K562 (cell line): ENCODE measurements at regions not wholly inside any gene's neighbourhood (a gene's known extent, or its start where the extent isn't known, plus 50 kb on each side); places are given as distances from the start of the nearest gene placed in this dataset.

Experiments
- ATAC-seq: fragments of 200-7000 bp; cut with Tn5 transposase; 3 replicates; pipeline ENCODE4 v1.9.1; 2020; ENCODE audit warnings: moderate library complexity
- BruUV-seq: library from RNA; stranded (reverse); fragments of 400-500 nt; replicated peaks from 2 replicates; lab custom pipeline; 2021; lab: Mats Ljungman, UMichigan
- CTCF ChIA-PET: fragments of 300-600 bp; formaldehyde crosslinking; extraction: SDS; loops from one replicate; lab custom pipeline; 2021; ENCODE audit warnings: low intra/inter-chr PET ratio; lab: Yijun Ruan, JAX
- POLR2A ChIA-PET: fragments of 300-600, 350-650 bp; sonication (Branson Sonifier 250); formaldehyde crosslinking; extraction: SDS; loops from one replicate; lab custom pipeline; 2021; ENCODE audit warnings: antibody characterized with exemption, inconsistent platforms; lab: Yijun Ruan, JAX
- DNase-seq, 4 experiments: peaks; one replicate each; pipeline versions ENCODE4 v3.0.0 to v3.0.0-alpha.2; 2011 to 2018; ENCODE audit warnings: low spot score in 3 of 4, mixed read lengths in 3 of 4; ENCODE audit errors: extremely low read depth in 1 of 4
- FAIRE-seq: peaks from 2 replicates; lab custom pipeline; 2011; peaks lifted over from hg19 to GRCh38; lab: Jason Lieb, UNC
- H2AFZ ChIP-seq: 2 replicates; pipeline ENCODE4 v1.6.0; 2011; ENCODE audit warnings: low read depth, low read length, control low read depth, inconsistent platforms
- H3K27ac ChIP-seq: fragments of 200-600 bp; 3 replicates; pipeline ENCODE4 v1.8.0; 2011; ENCODE audit warnings: low read depth, mild to moderate bottlenecking, control low read depth, inconsistent platforms, low read length, moderate library complexity, mixed read lengths; ENCODE audit errors: extremely low read depth
- H3K27me3 ChIP-seq, 2 experiments: fragments of 300-600 bp in 1 of 2; 2 replicates in 1 of 2; 3 replicates in 1 of 2; pipeline versions ENCODE4 v1.6.0 to v1.8.0; 2011; ENCODE audit warnings: inconsistent platforms in 2 of 2, low read length in 2 of 2, mild to moderate bottlenecking in 1 of 2, mixed read lengths in 1 of 2, moderate library complexity in 1 of 2; ENCODE audit not compliant: control insufficient read depth in 2 of 2, insufficient read depth in 2 of 2
- H3K36me3 ChIP-seq: fragments of 300-600 bp; 3 replicates; pipeline ENCODE4 v1.8.0; 2011; ENCODE audit warnings: mild to moderate bottlenecking, low read length, inconsistent platforms; ENCODE audit not compliant: control insufficient read depth, insufficient read depth
- H3K4me1 ChIP-seq, 2 experiments: fragments of 200-600 bp in 1 of 2; replicated peaks in 1 of 2; 2 replicates in 1 of 2; 3 replicates in 1 of 2; pipeline versions ENCODE4 v1.5.1 to v1.8.0; 2011; ENCODE audit warnings: inconsistent platforms in 2 of 2, low read length in 2 of 2, mild to moderate bottlenecking in 1 of 2, mixed read lengths in 1 of 2, moderate library complexity in 1 of 2; ENCODE audit not compliant: control insufficient read depth in 2 of 2, insufficient read depth in 2 of 2
- H3K4me2 ChIP-seq: 2 replicates; pipeline ENCODE4 v1.6.1; 2011; ENCODE audit warnings: low read length, control low read depth, inconsistent platforms, mixed read lengths; ENCODE audit not compliant: insufficient read depth
- H3K4me3 ChIP-seq: fragments of 200-600 bp; sonication (generic), shearing (Covaris generic); 2 replicates; pipeline ENCODE4 v1.5.1; 2016; ENCODE audit warnings: control low read depth, inconsistent platforms
- H3K79me2 ChIP-seq: fragments of 200-600 bp; 3 replicates; pipeline ENCODE4 v1.8.0; 2011; ENCODE audit warnings: low read length, inconsistent platforms; ENCODE audit not compliant: control insufficient read depth, insufficient read depth
- H3K9ac ChIP-seq, 2 experiments: 2 replicates each; pipeline versions ENCODE4 v1.6.0 to v1.6.1; 2011; ENCODE audit warnings: low read depth in 2 of 2, low read length in 2 of 2, control low read depth in 1 of 2, inconsistent platforms in 1 of 2, mild to moderate bottlenecking in 1 of 2, mixed read lengths in 1 of 2; ENCODE audit not compliant: insufficient read depth in 1 of 2
- H3K9me1 ChIP-seq: one replicate; pipeline ENCODE4 v1.6.0; 2011; ENCODE audit warnings: inconsistent platforms, mild to moderate bottlenecking, low read length, moderate library complexity; ENCODE audit not compliant: control insufficient read depth, insufficient read depth
- H3K9me3 ChIP-seq: replicated peaks from 2 replicates; pipeline ENCODE4 v1.5.1; 2011; ENCODE audit warnings: low read depth, low read length, inconsistent platforms; ENCODE audit not compliant: control insufficient read depth, insufficient read depth
- H4K20me1 ChIP-seq: replicated peaks from 2 replicates; pipeline ENCODE4 v1.6.1; 2011; ENCODE audit warnings: low read length, inconsistent platforms, mixed read lengths; ENCODE audit not compliant: control insufficient read depth, insufficient read depth
- DDX20 ChIP-seq: fragments of 450-650 bp; IDR thresholded peaks from 2 replicates; pipeline ENCODE4 v1.6.1; 2016; ENCODE audit warnings: missing genetic modification characterization, low read depth, mild to moderate bottlenecking, missing compliant biosample characterization, moderate library complexity
- DIDO1 ChIP-seq: fragments of 450-650 bp; IDR thresholded peaks from 2 replicates; pipeline ENCODE4 v1.6.1; 2016; ENCODE audit warnings: low read depth, missing biosample characterization, missing genetic modification characterization
- KDM5B ChIP-seq: fragments of 200-600 bp; sonication (generic); IDR thresholded peaks from 2 replicates; pipeline ENCODE4 v1.6.1; 2012; ENCODE audit warnings: low read depth, mild to moderate bottlenecking, moderate library complexity, low read length, control low read depth, inconsistent platforms; ENCODE audit not compliant: insufficient replicate concordance
- PHTF2 ChIP-seq: fragments of 250-450 bp; sonication (Bioruptor Pico); IDR thresholded peaks from 2 replicates; pipeline ENCODE4 v1.5.0; 2021; ENCODE audit warnings: mild to moderate bottlenecking
- POLR2B ChIP-seq: fragments of 450-650 bp; IDR thresholded peaks from 2 replicates; pipeline ENCODE4 v1.6.1; 2018; ENCODE audit warnings: low read depth; ENCODE audit not compliant: partially characterized antibody
- ZNF586 ChIP-seq: fragments of 450-650 bp; formaldehyde crosslinking; conservative IDR thresholded peaks from 2 replicates; pipeline ENCODE4 v1.4.0; 2020; ENCODE audit warnings: mild to moderate bottlenecking, moderate library complexity
- ZNF785 ChIP-seq: fragments of 250-450 bp; sonication (Bioruptor Pico); IDR thresholded peaks from 2 replicates; pipeline ENCODE4 v1.4.0; 2020; ENCODE audit warnings: mild to moderate bottlenecking
- in situ Hi-C: fragments of 300-500 bp; cut with MboI; formaldehyde crosslinking; loops from 4 replicates; pipeline ENCODE4 v1.15.0; 2018; ENCODE audit warnings: inconsistent platforms, mixed read lengths
- intact Hi-C: fragments of 100-400 bp; cut with micrococcal nuclease; formaldehyde crosslinking; loops from 2 replicates; pipeline ENCODE4 v1.14.2; 2022
- TF ChIP-seq, protein P1 (sequence below): fragments of 250-450 bp; sonication (Bioruptor Pico); IDR thresholded peaks from 2 replicates; pipeline ENCODE4 v1.8.0; 2022; ENCODE audit warnings: moderate library complexity, mild to moderate bottlenecking, inconsistent platforms

DNA sequence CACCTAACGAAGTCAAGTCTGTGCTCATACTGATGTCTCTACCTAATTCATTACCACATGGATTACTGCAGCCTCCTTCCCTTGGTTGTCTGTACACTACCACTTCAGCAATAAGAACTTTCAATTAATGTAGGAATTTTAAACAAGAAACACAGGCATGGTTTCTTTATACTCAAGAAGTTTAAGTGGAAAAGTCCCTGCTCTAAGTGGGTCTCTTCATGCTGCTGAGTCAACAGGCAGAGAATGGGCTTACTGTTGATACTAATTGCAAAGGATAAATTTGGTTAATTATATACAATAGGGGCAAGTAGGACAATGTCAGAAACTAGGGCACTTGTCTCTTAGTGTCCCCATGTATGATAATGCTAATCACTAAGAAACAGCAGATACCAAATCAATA is 392.6 kb downstream of the DSEL start (continued):
- TF ChIP-seq DIDO1 (tag) (no peak), DDX20 (tag) (no peak), ZNF785 (no peak), ZNF586 (CRISPR knock-in tag) (no peak), POLR2B (no peak), PHTF2 (CRISPR knock-in tag) (no peak)
- TF ChIP-seq, protein P1, sequence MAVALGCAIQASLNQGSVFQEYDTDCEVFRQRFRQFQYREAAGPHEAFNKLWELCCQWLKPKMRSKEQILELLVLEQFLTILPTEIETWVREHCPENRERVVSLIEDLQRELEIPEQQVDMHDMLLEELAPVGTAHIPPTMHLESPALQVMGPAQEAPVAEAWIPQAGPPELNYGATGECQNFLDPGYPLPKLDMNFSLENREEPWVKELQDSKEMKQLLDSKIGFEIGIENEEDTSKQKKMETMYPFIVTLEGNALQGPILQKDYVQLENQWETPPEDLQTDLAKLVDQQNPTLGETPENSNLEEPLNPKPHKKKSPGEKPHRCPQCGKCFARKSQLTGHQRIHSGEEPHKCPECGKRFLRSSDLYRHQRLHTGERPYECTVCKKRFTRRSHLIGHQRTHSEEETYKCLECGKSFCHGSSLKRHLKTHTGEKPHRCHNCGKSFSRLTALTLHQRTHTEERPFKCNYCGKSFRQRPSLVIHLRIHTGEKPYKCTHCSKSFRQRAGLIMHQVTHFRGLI (CRISPR knock-in tag) = no peak

DNA sequence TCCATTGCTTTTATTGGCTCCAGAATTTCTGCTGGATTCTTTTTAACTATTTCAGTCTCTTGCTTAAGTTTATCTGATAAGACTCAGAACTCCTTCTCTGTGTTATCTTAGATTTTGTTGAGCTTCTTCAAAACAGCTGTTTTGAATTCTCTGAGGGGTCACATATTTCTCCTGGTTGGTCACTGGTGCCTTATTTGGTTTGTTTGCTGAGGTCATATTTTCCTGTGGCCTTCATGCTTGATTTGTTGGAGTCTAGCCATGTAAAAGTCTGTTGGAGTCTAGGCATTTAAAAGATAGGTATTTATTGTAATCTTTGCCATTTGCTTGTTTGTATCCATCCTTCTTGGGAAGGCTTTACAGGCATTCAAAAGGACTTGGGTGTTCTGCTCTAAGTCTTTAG is 398.7 kb downstream of the DSEL start:
- Histone ChIP-seq H3K27ac (no peak overlapping the region), H3K4me3 (no peak overlapping the region), H3K79me2 (no peaks in the 10 kb centered on the region), H3K9me1 (no peaks in the 10 kb centered on the region), H3K9ac (no peak overlapping the region), H3K9me3 (no peaks in the 10 kb centered on the region), H3K4me1 (no peaks in the 10 kb centered on the region), H4K20me1 (no peaks in the 10 kb centered on the region), H3K36me3 (no peaks in the 10 kb centered on the region), H3K27me3 (no peaks in the 10 kb centered on the region), H2AFZ (no peak overlapping the region), H3K4me2 (no peak overlapping the region)
- no TSS peak for BruUV-seq
- in situ Hi-C loops (no loop called here), intact Hi-C loops (no loop called here)
- POLR2A ChIA-PET = no interaction called here
- DNase-seq (no peak), FAIRE-seq (no peak), ATAC-seq (no peak)
- CTCF ChIA-PET = no interaction called here
- no peak for TF ChIP-seq KDM5B
